Spleen (tissue), 7 donors: ENCODE measurements at regions not wholly inside any gene's neighbourhood (a gene's known extent, or its start where the extent isn't known, plus 50 kb on each side); places are given as distances from the start of the nearest gene placed in this dataset.

Experiments
- POLR2A ChIP-seq, 3 donors: fragments of 450-650 bp; IDR thresholded peaks; one replicate each; pipeline ENCODE4 v1.5.1; 2017; ENCODE audit warnings: antibody characterized with exemption in 3 of 3, mild to moderate bottlenecking in 1 of 3
- TF ChIP-seq, protein P1 (sequence below), 11 experiments: fragments of 200-600 bp in 7 of 11; fragments of 450-650 bp in 4 of 11; sonication (generic) in 4 of 11; IDR thresholded peaks in 8 of 11; conservative IDR thresholded peaks in 3 of 11; 1 replicate in 7 of 11; 2 replicates in 4 of 11; pipeline versions ENCODE4 v1.4.0 to v1.8.0; 2016 to 2021; ENCODE audit warnings: antibody characterized with exemption in 11 of 11, inconsistent platforms in 4 of 11, mild to moderate bottlenecking in 1 of 11
- donor health status: DM: no; HTN: no; CAD: no; lungs with moderate emphysema.
- donor health status: DM: no; HTN: no; CAD: no.
- donor health status: DM: no; HTN: no; CAD: no.

DNA sequence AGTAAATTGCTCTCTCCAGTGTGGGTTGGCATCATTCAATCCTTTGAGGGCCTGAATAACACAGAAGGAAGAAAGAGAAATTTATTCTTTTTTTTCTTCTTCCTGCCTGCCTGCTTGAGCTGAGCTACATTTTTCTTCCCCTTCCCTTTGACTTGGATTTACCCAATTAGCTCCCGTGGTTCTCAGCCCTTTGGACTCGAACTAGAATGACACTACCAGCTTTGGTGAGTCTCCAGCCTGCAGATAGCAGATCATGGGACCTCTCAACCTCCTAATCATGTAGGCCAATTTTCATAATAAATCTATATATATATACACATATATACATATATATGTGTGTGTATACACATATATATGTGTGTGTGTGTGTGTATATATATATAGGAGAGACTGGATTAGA lies 128.6 kb downstream of the ISOC1 start:
- TF ChIP-seq, protein P1, sequence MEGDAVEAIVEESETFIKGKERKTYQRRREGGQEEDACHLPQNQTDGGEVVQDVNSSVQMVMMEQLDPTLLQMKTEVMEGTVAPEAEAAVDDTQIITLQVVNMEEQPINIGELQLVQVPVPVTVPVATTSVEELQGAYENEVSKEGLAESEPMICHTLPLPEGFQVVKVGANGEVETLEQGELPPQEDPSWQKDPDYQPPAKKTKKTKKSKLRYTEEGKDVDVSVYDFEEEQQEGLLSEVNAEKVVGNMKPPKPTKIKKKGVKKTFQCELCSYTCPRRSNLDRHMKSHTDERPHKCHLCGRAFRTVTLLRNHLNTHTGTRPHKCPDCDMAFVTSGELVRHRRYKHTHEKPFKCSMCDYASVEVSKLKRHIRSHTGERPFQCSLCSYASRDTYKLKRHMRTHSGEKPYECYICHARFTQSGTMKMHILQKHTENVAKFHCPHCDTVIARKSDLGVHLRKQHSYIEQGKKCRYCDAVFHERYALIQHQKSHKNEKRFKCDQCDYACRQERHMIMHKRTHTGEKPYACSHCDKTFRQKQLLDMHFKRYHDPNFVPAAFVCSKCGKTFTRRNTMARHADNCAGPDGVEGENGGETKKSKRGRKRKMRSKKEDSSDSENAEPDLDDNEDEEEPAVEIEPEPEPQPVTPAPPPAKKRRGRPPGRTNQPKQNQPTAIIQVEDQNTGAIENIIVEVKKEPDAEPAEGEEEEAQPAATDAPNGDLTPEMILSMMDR (IDR thresholded peaks at IDR 0.05 in 8 of 11, conservative IDR thresholded peaks at IDR 0.05 in 3 of 11), result no peak
- no peak for TF ChIP-seq POLR2A (IDR thresholded peaks at IDR 0.05)
